ENCODE measurements at regions not wholly inside any gene's neighbourhood (a gene's known extent, or its start where the extent isn't known, plus 50 kb on each side); places are given as distances from the start of the nearest gene placed in this dataset.
"Not testable (repeated sequence)": the region's sequence is repeated elsewhere in the genome, so short reads cannot be mapped to it uniquely, and the experiment has no call there.

DNA sequence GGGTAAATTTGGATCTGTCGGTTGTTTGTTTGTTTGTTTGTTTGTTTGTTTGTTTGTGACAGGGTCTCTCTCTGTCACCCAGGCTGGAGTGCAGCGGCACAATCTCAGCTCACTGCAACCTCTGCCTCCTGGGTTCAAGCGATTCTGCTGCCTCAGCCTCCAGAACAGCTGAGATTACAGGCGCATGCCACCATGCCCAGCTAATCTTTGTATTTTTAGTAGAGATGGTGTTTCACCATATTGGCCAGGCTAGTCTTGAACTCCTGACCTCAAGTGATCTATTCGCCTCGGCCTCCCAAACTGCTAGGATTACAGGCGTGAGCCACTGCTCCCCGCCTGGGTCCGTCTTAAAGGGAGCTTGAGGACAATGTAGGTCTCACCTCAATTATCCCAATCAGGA lies 95.3 kb upstream of the NAA20 start:
- TF ChIP-seq POLR2A (IDR thresholded peaks at IDR 0.05; ENCODE audit: low read length); GATA1 (IDR thresholded peaks at IDR 0.05; ENCODE audit: low read depth, low read length): not testable (repeated sequence)
